ENCODE measurements at regions not wholly inside any gene's neighbourhood (a gene's known extent, or its start where the extent isn't known, plus 50 kb on each side); places are given as distances from the start of the nearest gene placed in this dataset.

DNA sequence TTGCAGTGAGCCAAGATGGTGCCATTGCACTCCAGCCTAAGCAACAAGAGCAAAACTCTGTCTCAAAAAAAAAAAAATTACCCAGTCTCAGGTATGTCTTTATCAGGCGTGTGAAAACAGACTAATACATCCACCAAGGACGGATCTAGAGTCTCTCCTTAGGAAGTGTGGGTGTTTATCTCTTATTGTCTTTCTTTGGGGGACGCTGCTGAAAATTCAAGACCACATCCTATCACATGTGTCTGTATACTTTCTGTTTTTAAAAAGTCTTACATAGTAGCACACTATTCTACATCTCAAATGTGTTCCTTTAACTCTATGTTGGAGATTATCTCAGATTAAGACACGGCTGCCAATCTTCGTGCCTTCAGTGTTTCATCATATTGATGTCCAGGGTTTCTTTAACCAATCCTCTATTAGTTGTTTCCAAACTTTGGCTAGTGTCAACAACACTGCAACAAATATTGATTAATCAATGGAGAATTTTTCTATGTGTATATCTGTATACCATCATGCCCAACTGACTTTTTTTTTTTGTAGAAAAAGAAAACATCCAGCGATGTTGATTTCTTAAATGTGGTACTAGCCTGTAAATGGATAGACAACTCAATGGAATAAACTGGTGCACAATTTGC, 92.3 kb upstream of the KDM7A start:
- FAIRE-seq (no peak), DNase-seq (ENCODE audit: low read depth) (no peak)
- H3K4me1 Mint-ChIP-seq (ENCODE audit: low read depth, unreplicated experiment) = no peaks in the 10 kb centered on the region
- Histone ChIP-seq H3K27ac (ENCODE audit: low read depth, low read length) (no peak overlapping the region), H3K4me1 (ENCODE audit: insufficient read depth, low read length) (no peaks in the 10 kb centered on the region), H3K79me2 (ENCODE audit: insufficient read depth, low read length) (no peaks in the 10 kb centered on the region), H3K27me3 (ENCODE audit: insufficient read depth, low read length) (peaks cover 4% of the 10 kb centered on the region), H3K9ac (ENCODE audit: low read length) (no peak overlapping the region), H3K36me3 (ENCODE audit: insufficient read depth, low read length) (no peaks in the 10 kb centered on the region), H3K4me3 (ENCODE audit: insufficient read depth, low read depth, low read length) (no peak overlapping the region), H4K20me1 (ENCODE audit: insufficient read depth, low read length) (no peaks in the 10 kb centered on the region), H3K4me2 (ENCODE audit: low read length) (no peak overlapping the region), H2AFZ (ENCODE audit: low read depth, low read length) (no peak overlapping the region), H3K9me3 (ENCODE audit: insufficient read depth, low read depth, low read length) (no peaks in the 10 kb centered on the region)
- H3K4me3 Mint-ChIP-seq (ENCODE audit: unreplicated experiment) = no peak overlapping the region
- peaks cover 4% of the 10 kb centered on the region for H3K36me3 Mint-ChIP-seq (ENCODE audit: low read depth, unreplicated experiment)
- H3K27me3 Mint-ChIP-seq (ENCODE audit: low read depth, unreplicated experiment) = peaks cover 20% of the 10 kb centered on the region
- no peak overlapping the region for H3K27ac Mint-ChIP-seq (ENCODE audit: unreplicated experiment)
- peaks cover 7% of the 10 kb centered on the region for H3K9me3 Mint-ChIP-seq (ENCODE audit: unreplicated experiment)
- TF ChIP-seq, protein P1, sequence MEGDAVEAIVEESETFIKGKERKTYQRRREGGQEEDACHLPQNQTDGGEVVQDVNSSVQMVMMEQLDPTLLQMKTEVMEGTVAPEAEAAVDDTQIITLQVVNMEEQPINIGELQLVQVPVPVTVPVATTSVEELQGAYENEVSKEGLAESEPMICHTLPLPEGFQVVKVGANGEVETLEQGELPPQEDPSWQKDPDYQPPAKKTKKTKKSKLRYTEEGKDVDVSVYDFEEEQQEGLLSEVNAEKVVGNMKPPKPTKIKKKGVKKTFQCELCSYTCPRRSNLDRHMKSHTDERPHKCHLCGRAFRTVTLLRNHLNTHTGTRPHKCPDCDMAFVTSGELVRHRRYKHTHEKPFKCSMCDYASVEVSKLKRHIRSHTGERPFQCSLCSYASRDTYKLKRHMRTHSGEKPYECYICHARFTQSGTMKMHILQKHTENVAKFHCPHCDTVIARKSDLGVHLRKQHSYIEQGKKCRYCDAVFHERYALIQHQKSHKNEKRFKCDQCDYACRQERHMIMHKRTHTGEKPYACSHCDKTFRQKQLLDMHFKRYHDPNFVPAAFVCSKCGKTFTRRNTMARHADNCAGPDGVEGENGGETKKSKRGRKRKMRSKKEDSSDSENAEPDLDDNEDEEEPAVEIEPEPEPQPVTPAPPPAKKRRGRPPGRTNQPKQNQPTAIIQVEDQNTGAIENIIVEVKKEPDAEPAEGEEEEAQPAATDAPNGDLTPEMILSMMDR (IDR thresholded peaks at IDR 0.05; ENCODE audit: insufficient read depth, low read depth, low read length) = no peak
- no peak for TF ChIP-seq EZH2 (IDR thresholded peaks at IDR 0.05; ENCODE audit: insufficient read depth, low read length)

DNA sequence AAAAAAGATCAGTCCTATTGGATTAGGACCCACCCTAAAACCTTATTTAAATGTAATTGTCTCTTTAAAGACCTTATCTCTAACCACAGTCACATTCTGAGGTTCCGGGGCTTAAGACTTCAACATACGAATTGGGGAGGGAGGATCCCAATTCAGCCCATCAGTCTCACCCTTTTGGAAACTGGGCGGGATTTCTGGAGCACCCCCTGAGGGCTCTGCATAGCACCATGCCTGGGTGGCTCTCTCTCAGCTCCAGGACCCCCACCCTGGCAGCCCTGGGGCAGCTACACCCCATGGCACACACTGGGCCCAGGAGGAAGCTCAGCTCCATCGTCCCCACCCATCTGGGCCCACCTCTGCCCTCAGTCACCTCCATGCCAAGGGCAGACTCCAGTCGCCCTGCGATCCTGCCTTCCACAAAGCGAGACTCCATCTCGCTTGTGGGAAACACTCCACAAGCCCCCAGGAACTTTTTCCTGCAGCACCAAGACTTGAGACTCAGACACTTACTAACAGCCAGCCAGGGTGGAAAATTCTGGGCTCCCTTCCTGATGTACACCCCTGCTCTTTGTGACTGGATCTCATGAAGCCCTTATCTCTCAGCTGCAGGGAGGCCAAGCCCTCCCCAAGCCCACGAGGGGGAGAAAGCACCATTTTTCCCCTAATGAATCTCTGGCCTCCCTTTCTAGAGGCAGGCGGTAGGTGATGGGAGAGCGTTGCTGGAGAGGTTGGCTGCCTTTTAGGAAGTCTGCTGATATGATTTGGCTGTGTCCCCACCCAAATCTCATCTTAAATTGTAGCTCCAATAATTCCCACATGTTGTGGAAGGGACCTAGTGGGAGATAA, 90.8 kb upstream of the KDM7A start:
- Histone ChIP-seq H3K4me2 (ENCODE audit: low read length) (no peak overlapping the region), H3K4me3 (ENCODE audit: insufficient read depth, low read depth, low read length) (no peak overlapping the region), H3K36me3 (ENCODE audit: insufficient read depth, low read length) (no peaks in the 10 kb centered on the region), H4K20me1 (ENCODE audit: insufficient read depth, low read length) (no peaks in the 10 kb centered on the region), H3K9me3 (ENCODE audit: insufficient read depth, low read depth, low read length) (no peaks in the 10 kb centered on the region), H3K27ac (ENCODE audit: low read depth, low read length) (no peak overlapping the region), H2AFZ (ENCODE audit: low read depth, low read length) (no peak overlapping the region), H3K27me3 (ENCODE audit: insufficient read depth, low read length) (peaks cover 13% of the 10 kb centered on the region), H3K9ac (ENCODE audit: low read length) (no peak overlapping the region), H3K79me2 (ENCODE audit: insufficient read depth, low read length) (no peaks in the 10 kb centered on the region), H3K4me1 (ENCODE audit: insufficient read depth, low read length) (no peaks in the 10 kb centered on the region)
- FAIRE-seq (no peak), DNase-seq (ENCODE audit: low read depth) (no peak)
- TF ChIP-seq EZH2 (IDR thresholded peaks at IDR 0.05; ENCODE audit: insufficient read depth, low read length) = no peak
- TF ChIP-seq, protein P1 (IDR thresholded peaks at IDR 0.05; ENCODE audit: insufficient read depth, low read depth, low read length) = no peak
- H3K36me3 Mint-ChIP-seq (ENCODE audit: low read depth, unreplicated experiment) = peaks cover 6% of the 10 kb centered on the region
- peaks cover 7% of the 10 kb centered on the region for H3K9me3 Mint-ChIP-seq (ENCODE audit: unreplicated experiment)
- H3K4me1 Mint-ChIP-seq (ENCODE audit: low read depth, unreplicated experiment) = no peaks in the 10 kb centered on the region
- H3K27ac Mint-ChIP-seq (ENCODE audit: unreplicated experiment) = no peak overlapping the region
- no peak overlapping the region for H3K4me3 Mint-ChIP-seq (ENCODE audit: unreplicated experiment)
- peaks cover 26% of the 10 kb centered on the region for H3K27me3 Mint-ChIP-seq (ENCODE audit: low read depth, unreplicated experiment)

DNA sequence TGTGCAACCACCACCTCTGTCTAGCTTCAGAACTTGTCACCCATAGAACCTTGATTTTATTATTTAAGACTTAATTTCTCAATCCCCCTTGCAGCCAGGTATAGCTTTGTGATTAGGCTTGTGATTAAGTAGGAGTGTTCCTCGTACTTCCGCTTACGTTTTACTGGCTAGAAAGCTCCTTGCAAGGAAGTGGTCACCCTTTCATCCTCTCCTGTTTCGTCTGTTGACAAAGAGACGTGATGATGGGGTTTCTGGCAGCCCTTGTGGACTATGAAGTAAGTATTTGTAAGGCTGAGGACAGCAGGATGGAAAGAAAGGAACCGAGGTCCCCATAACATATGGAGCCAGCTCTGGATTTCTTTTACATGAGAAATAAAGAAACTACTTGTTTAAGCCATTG, 86.5 kb upstream of the KDM7A start:
- Histone ChIP-seq H3K79me2 (ENCODE audit: insufficient read depth, low read length) (no peaks in the 10 kb centered on the region), H3K9me3 (ENCODE audit: insufficient read depth, low read depth, low read length) (no peaks in the 10 kb centered on the region), H3K27ac (ENCODE audit: low read depth, low read length) (no peak overlapping the region), H4K20me1 (ENCODE audit: insufficient read depth, low read length) (no peaks in the 10 kb centered on the region), H3K36me3 (ENCODE audit: insufficient read depth, low read length) (no peaks in the 10 kb centered on the region), H3K4me3 (ENCODE audit: insufficient read depth, low read depth, low read length) (no peak overlapping the region), H3K4me1 (ENCODE audit: insufficient read depth, low read length) (no peaks in the 10 kb centered on the region), H3K9ac (ENCODE audit: low read length) (no peak overlapping the region), H2AFZ (ENCODE audit: low read depth, low read length) (no peak overlapping the region), H3K4me2 (ENCODE audit: low read length) (no peak overlapping the region), H3K27me3 (ENCODE audit: insufficient read depth, low read length) (peaks cover 34% of the 10 kb centered on the region)
- no peak for FAIRE-seq
- no peak for TF ChIP-seq EZH2 (IDR thresholded peaks at IDR 0.05; ENCODE audit: insufficient read depth, low read length)
- TF ChIP-seq, protein P1 (IDR thresholded peaks at IDR 0.05; ENCODE audit: insufficient read depth, low read depth, low read length) = no peak
- Mint-ChIP-seq H3K4me3 (ENCODE audit: unreplicated experiment) (no peak overlapping the region), H3K4me1 (ENCODE audit: low read depth, unreplicated experiment) (peaks cover 6% of the 10 kb centered on the region), H3K27ac (ENCODE audit: unreplicated experiment) (no peak overlapping the region), H3K27me3 (ENCODE audit: low read depth, unreplicated experiment) (peaks cover 32% of the 10 kb centered on the region), H3K9me3 (ENCODE audit: unreplicated experiment) (peaks cover 3% of the 10 kb centered on the region), H3K36me3 (ENCODE audit: low read depth, unreplicated experiment) (peaks cover 1% of the 10 kb centered on the region)
- DNase-seq (ENCODE audit: low read depth) = no peak

Measured in astrocyte (in vitro differentiated cells and primary cell).